ENCODE measurements at regions not wholly inside any gene's neighbourhood (a gene's known extent, or its start where the extent isn't known, plus 50 kb on each side); places are given as distances from the start of the nearest gene placed in this dataset.

- no peak overlapping the region for H3K4me2 ChIP-seq (ENCODE audit: low read length)
- no peak overlapping the region for H3K9ac ChIP-seq (ENCODE audit: low read length)
- H3K27ac ChIP-seq (ENCODE audit: low read length): no peak overlapping the region
- no peak overlapping the region for H3K4me3 ChIP-seq (ENCODE audit: low read length)
- no peaks in the 10 kb centered on the region for H3K79me2 ChIP-seq (replicated peaks; ENCODE audit: insufficient read depth, low read length)
- H3K9me2 ChIP-seq (ENCODE audit: insufficient read depth, low read length): no peaks in the 10 kb centered on the region
- no peaks in the 10 kb centered on the region for H3F3A ChIP-seq (ENCODE audit: insufficient read depth, low read length, poor library complexity, severe bottlenecking)
- TF ChIP-seq EP300 (conservative IDR thresholded peaks at IDR 0.05; ENCODE audit: poor library complexity, severe bottlenecking) (no peak), SMC3 (conservative IDR thresholded peaks at IDR 0.05; ENCODE audit: poor library complexity) (no peak), EZH2 (IDR thresholded peaks at IDR 0.05; ENCODE audit: borderline replicate concordance, insufficient read depth, low read length, poor library complexity, severe bottlenecking) (no peak), MXI1 (conservative IDR thresholded peaks at IDR 0.05; ENCODE audit: poor library complexity, severe bottlenecking) (no peak)
- no peaks in the 10 kb centered on the region for H4K20me1 ChIP-seq (ENCODE audit: insufficient read depth)
- H2AFZ ChIP-seq (ENCODE audit: low read depth, low read length): no peak overlapping the region
- H3K9me3 ChIP-seq (ENCODE audit: low read length): no peaks in the 10 kb centered on the region
- H3K27me3 ChIP-seq (ENCODE audit: insufficient read depth, low read depth, low read length): no peaks in the 10 kb centered on the region
- H3K36me3 ChIP-seq (ENCODE audit: insufficient read depth, low read length): no peaks in the 10 kb centered on the region
These were observed 263.7 kb upstream of the PPP2R2D start for GRCh38 chr10:131636841-131637724.

- Histone ChIP-seq H3K27me3 (ENCODE audit: insufficient read depth, low read depth, low read length) (no peaks in the 10 kb centered on the region), H4K20me1 (ENCODE audit: insufficient read depth) (no peaks in the 10 kb centered on the region), H3F3A (ENCODE audit: insufficient read depth, low read length, poor library complexity, severe bottlenecking) (no peaks in the 10 kb centered on the region), H3K36me3 (ENCODE audit: insufficient read depth, low read length) (no peaks in the 10 kb centered on the region), H2AFZ (ENCODE audit: low read depth, low read length) (no peak overlapping the region), H3K27ac (ENCODE audit: low read length) (no peak overlapping the region), H3K9me3 (ENCODE audit: low read length) (no peaks in the 10 kb centered on the region), H3K9me2 (ENCODE audit: insufficient read depth, low read length) (no peaks in the 10 kb centered on the region), H3K4me3 (ENCODE audit: low read length) (no peak overlapping the region), H3K4me2 (ENCODE audit: low read length) (no peak overlapping the region), H3K79me2 (replicated peaks; ENCODE audit: insufficient read depth, low read length) (no peaks in the 10 kb centered on the region), H3K9ac (ENCODE audit: low read length) (no peak overlapping the region)
- no peak for TF ChIP-seq MXI1 (conservative IDR thresholded peaks at IDR 0.05; ENCODE audit: poor library complexity, severe bottlenecking)
- no peak for TF ChIP-seq POLR2AphosphoS5 (IDR thresholded peaks at IDR 0.05)
- TF ChIP-seq REST (IDR thresholded peaks at IDR 0.05; ENCODE audit: borderline replicate concordance): no peak
- TF ChIP-seq EZH2 (IDR thresholded peaks at IDR 0.05; ENCODE audit: borderline replicate concordance, insufficient read depth, low read length, poor library complexity, severe bottlenecking): no peak
- no peak for TF ChIP-seq SMC3 (conservative IDR thresholded peaks at IDR 0.05; ENCODE audit: poor library complexity)
- no peak for TF ChIP-seq CTCF (IDR thresholded peaks at IDR 0.05; ENCODE audit: poor library complexity, severe bottlenecking)
- TF ChIP-seq RAD21 (conservative IDR thresholded peaks at IDR 0.05): no peak
- TF ChIP-seq EP300 (conservative IDR thresholded peaks at IDR 0.05; ENCODE audit: poor library complexity, severe bottlenecking): no peak
These were observed 262.5 kb upstream of the PPP2R2D start for GRCh38 chr10:131638049-131638879.
